HG03432 (cell line): ENCODE measurements at regions not wholly inside any gene's neighbourhood (a gene's known extent, or its start where the extent isn't known, plus 50 kb on each side); places are given as distances from the start of the nearest gene placed in this dataset.
A peak's percentile ranks its signal among the peaks of the same experiment; 100 is the strongest.

ENCODE experiments used
- ATAC-seq: cut with Tn5 transposase; IDR thresholded peaks from one replicate; pipeline ENCODE4 v1.9.1; 2021; ENCODE audit warnings: mild to moderate bottlenecking, moderate library complexity; ENCODE audit not compliant: unreplicated experiment

GRCh38 chr13:80284290-80284689 lies 56.6 kb downstream of the SPRY2 start:
- ATAC-seq, result no peak

GRCh38 chr13:80278706-80279105 lies 62.2 kb downstream of the SPRY2 start:
- no peak for ATAC-seq

- peak; percentile 72 for ATAC-seq
Observed at GRCh38 chr13:80276371-80277289, 64.3 kb downstream of the SPRY2 start.

DNA sequence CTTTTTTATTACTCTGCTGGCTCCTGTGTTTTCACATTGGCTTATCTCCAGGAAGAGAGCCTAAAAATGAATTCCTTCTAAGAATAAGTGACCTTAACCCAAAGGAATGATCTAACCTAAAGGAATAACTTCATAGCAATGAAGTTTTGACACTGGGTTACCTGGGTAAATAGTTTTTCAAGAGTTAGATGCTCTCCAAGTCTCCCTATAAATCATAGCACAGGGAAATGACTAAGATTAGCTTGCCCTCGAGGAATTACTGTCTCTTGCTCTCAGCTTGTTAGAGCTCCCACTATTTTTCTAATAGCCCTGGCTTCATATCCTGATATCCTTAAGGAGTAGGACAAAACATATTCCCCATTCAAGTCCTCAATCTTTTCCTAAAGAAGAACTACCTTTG lies 66.3 kb downstream of the SPRY2 start:
- ATAC-seq, result no peak

DNA sequence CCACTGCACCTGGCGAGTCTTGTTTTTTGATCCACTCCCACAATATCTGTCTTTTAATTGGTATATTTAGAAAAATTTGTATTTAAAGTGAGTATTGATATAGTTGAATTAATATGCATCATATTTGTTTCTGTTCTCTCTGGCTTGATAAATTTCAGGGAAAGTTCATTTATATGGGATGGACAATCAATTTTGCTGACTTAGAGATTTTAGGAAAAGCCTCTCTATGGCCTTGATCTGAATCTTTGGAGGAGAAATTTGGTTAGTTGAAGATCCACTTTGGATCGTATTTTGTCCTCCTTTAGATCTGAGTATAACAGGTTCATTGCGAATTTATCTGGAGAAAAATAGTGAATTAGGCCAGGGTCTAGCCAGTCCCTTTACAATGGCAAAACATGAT lies 67.2 kb downstream of the SPRY2 start:
- no peak for ATAC-seq

GRCh38 chr13:80265348-80265747 lies 75.6 kb downstream of the SPRY2 start:
- ATAC-seq, result peak; percentile 90

DNA sequence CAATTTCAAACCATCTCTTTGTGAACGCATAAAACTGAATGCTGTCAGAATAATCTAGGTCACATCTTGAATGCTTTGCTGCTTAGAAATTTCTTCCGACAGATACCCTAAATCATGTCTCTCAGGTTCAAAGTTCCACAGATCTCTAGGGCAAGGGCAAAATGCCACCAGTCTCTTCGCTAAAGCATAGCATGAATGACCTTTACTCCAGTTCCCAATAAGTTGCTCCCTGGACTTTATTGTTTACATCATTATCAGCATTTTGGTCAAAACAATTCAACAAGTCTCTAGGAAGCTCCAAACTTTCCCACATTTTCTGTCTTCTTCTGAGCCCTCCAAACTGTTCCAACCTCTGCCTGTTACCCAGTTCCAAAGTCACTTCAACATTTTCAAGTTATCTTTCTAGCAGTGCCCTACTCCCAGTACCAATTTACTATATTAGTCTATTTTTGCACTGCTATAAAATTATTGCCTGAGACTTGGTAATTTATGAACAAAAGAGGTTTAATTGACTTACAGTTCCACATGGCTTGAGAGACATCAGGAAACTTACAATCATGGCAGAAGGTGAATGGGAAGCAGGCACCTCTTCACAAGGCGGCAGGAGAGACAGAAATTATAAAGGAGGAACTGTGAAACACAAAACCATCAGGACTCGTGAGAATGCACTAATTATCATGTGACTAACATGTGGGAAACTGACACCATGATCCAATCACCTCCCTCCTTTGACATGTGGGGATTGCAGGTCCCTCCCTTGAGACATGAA lies 77.0 kb downstream of the SPRY2 start:
- ATAC-seq, result no peak

DNA sequence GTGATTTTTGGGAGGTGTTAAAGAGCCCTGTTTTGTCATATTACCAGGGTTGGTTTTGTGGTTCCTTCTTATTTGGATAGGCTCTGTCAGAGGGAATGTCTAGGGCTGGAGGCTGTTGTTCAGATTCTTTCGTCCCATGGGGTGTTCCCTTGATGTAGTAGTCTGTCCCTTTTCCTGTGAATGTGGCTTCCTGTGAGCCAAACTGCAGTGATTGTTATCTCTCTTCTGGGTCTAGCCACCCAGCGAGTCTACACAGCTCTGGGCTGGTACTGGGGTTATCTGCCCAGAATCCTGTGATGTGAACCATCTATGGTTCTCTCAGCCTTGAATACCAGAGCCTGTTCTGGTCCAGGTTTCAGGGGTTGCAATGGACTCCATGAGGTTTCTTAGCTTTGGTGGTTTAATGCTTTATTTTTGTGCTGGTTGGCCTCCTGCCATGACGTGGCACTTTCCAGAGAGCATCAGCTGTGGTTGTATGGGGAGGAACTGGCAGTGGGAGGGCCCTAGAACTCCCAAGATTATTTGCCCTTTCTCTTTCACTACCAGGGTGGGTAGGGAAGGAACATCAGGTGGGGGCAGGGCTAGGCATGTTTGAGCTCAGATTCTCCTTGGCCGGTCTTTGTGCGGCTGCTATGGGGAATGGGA lies 78.8 kb downstream of the SPRY2 start:
- ATAC-seq, result no peak

- ATAC-seq, result peak; percentile 65
Observed at GRCh38 chr13:80259159-80259558, 81.8 kb downstream of the SPRY2 start.

DNA sequence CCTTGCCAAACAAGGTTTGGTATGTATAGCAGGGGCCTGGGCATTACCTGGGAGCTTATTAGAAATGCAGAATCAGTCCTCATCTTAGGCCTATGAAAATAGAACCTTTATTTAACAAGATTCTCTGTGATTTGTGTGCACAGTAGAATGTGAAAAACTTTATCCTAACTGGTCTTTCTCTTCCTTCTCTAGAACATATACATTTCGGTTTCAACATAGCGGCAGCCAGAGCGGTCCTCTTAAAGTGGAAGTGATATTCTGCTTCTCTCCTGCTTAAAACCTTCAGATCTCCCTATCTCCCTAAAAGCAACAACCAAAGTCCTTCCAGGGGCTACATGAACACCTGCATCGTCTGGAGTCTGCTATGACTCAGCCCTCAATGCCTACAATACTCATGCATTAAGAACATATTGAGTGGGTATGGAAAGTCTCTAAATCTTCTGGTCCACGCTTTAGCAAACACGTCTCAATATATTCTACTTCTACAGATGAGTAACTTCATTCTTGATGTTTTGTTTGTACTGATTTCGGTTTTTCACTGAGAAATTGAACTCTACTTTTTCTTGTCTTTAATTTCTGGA lies 84.5 kb downstream of the SPRY2 start:
- peak; percentile 92 for ATAC-seq

GRCh38 chr13:80255946-80256345 lies 85.0 kb downstream of the SPRY2 start:
- ATAC-seq, result no peak

- no peak for ATAC-seq
Observed at GRCh38 chr13:80251403-80251802, 89.5 kb downstream of the SPRY2 start.

GRCh38 chr13:80250213-80250810 lies 90.6 kb downstream of the SPRY2 start:
- no peak for ATAC-seq

DNA sequence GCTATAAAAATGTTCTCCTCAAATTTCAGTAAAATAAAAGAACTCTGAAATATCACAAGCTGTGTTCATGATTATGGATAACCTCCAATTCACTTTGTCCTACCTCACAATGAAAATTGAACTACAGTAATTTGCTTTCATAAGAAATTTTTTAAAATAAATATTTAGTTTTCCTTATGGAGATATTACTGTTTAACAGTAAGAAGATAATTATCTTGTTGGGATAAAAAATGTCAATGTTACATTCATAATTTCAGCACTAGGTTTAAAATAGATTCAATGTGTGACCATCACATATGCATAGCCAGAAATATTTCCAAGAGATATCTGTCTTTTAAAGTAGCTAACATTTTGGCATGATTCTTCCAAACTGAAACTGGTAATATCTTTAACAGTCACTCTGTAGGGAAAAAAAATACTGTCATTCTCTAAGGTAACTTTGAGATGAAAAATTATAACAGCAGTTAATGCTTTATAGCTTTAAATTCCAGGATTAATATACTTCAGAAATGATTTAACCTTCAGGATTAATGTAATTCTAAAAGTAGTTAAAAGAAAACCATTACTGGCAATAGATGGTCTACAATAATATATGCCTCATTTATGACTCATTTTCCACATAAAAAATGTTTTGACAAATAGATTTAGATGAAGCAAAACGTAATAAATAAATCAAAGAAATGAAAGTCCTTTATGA lies 91.3 kb downstream of the SPRY2 start:
- ATAC-seq, result no peak

- no peak for ATAC-seq
Observed at GRCh38 chr13:80245162-80245733, 95.7 kb downstream of the SPRY2 start.

DNA sequence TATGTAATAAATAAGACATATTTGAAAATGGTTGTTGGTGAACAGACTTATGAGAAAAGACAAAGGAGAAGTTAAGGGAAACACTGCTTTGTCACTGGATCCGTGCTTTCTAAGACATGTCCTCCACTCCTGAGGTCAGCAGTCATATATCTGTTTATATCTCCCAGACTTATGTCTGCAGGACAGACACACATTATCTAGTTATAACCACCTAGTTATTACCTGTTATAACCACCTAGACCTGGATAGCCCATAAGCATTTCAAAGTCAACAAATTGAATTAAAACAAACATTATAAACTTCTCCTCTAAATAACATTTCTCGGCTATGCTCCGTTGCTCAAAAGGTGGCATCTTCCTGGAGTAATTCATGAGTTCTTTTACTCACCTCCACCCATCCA lies 96.4 kb downstream of the SPRY2 start:
- ATAC-seq, result no peak

DNA sequence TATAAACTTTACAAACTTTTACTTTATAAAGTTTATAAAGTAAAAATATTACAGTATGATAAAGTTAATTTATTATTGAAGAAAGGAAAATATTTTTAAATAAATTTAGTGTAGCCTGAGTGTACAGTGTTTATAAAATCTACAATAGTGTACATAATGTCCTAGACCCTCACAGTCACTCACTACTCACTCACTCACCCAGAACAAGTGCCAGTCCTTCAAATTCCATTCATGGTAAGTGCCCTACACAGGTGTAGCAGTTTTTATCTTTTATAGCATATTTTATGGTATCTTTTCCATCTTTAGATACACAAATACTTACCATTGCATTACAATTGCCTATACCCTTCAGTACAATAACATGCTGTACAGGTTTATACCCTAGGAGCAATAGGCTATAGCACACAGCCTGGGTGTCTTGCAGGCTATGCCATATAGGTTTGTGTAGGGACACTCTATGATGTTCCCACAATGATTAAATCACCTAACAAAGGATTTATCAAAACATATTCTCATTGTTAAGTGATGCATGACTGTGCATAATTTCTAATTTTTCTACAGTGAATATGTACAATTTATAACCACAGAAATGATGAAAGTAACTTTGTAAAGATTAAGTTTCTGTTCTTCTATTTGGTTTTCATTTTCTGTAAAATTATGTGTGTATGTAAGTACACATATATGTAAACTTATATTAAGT lies 98.0 kb downstream of the SPRY2 start:
- ATAC-seq, result no peak

DNA sequence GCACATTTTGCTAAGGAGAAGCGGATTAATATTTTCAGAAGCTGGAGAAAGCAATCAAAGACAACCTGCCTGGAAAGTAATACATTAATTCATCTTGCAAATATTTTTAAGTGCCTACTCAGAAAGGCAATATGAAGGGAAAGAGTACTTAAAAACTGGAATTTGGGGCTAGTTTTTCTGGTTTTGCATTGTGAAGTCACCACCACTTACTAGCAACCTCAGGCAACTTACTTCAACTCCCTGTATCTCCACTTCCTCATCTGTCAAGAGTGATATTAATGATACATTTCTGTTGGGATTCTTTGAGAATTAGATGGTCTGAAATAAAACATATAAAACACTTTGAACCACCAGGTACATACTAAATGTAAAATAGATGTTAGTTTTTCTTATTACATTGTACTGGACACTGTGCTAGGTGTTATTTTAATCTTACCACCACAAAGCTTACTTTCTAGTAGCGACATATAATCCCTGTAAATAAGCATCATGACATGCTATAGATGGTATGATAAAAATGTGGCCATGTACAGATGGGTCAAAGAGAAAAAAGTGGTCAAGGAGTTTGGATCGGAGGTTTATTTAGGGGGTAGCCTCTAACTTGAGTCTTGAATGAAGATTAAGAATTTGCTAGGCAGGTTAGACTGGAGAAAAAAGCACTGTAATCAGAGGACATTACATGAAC lies 101.2 kb downstream of the SPRY2 start:
- ATAC-seq, result no peak

- no peak for ATAC-seq
Observed at GRCh38 chr13:80239116-80239515, 101.8 kb downstream of the SPRY2 start.
